Stomach (tissue), 4 donors: ENCODE measurements at regions not wholly inside any gene's neighbourhood (a gene's known extent, or its start where the extent isn't known, plus 50 kb on each side); places are given as distances from the start of the nearest gene placed in this dataset.

Experiments
- CTCF ChIP-seq, 7 experiments: fragments of 450-650 bp in 4 of 7; fragments of 200-600 bp in 3 of 7; sonication (generic) in 3 of 7; IDR thresholded peaks; one replicate each; pipeline ENCODE4 v1.5.1; 2016 to 2019; ENCODE audit warnings: antibody characterized with exemption in 7 of 7, control low read depth in 2 of 7, mild to moderate bottlenecking in 1 of 7
- POLR2A ChIP-seq, 4 donors: fragments of 450-650 bp; IDR thresholded peaks; one replicate each; pipeline ENCODE4 v1.6.1; 2016; ENCODE audit warnings: antibody characterized with exemption in 4 of 4, control low read depth in 2 of 4, mild to moderate bottlenecking in 1 of 4, moderate library complexity in 1 of 4

GRCh38 chrX:13180807-13181206 lies 136.4 kb upstream of the FAM9C start:
- no peak for TF ChIP-seq CTCF (IDR thresholded peaks at IDR 0.05)
- no peak for TF ChIP-seq POLR2A (IDR thresholded peaks at IDR 0.05)
